MM.1S (cell line): ENCODE measurements at regions not wholly inside any gene's neighbourhood (a gene's known extent, or its start where the extent isn't known, plus 50 kb on each side); places are given as distances from the start of the nearest gene placed in this dataset.

Source experiments
- CTCF ChIP-seq: fragments of 300-600 bp; sonication (generic); IDR thresholded peaks from 2 replicates; pipeline ENCODE4 v1.5.1; 2016; ENCODE audit warnings: antibody characterized with exemption, low read length, mixed read lengths
- EZH2 ChIP-seq: fragments of 300-600 bp; sonication (generic); optimal IDR thresholded peaks from 2 replicates; pipeline ENCODE3; 2017; ENCODE audit warnings: low read depth, mild to moderate bottlenecking, antibody characterized with exemption, low read length, mixed read lengths
- EZH2phosphoT487 ChIP-seq: fragments of 300-600 bp; sonication (generic); IDR thresholded peaks from 2 replicates; pipeline ENCODE4 v1.6.1; 2018; ENCODE audit warnings: antibody characterized with exemption, low read length

- TF ChIP-seq CTCF (no peak), EZH2 (no peak), EZH2phosphoT487 (no peak)
Measured at GRCh38 chr3:164371681-164372080, 706.6 kb downstream of the SI start.
